Liver (tissue), 3 donors: ENCODE measurements at regions not wholly inside any gene's neighbourhood (a gene's known extent, or its start where the extent isn't known, plus 50 kb on each side); places are given as distances from the start of the nearest gene placed in this dataset.

Source experiments
- SP1 ChIP-seq: IDR thresholded peaks from 2 replicates; pipeline ENCODE4 v1.6.1; 2018; ENCODE audit warnings: antibody characterized with exemption, mild to moderate bottlenecking
- TAF1 ChIP-seq: conservative IDR thresholded peaks from 2 replicates; pipeline ENCODE4 v1.6.1; 2016; ENCODE audit warnings: antibody characterized with exemption, mild to moderate bottlenecking
- TF ChIP-seq, protein P1 (sequence below): fragments of 150-350 bp; IDR thresholded peaks from 2 replicates; pipeline ENCODE4 v1.5.1; 2017; ENCODE audit warnings: improper control_type of control experiment, low read depth, low read length; ENCODE audit not compliant: missing input control
- TF ChIP-seq, protein P2 (sequence below): IDR thresholded peaks from 2 replicates; pipeline ENCODE4 v1.6.1; 2016; ENCODE audit warnings: antibody characterized with exemption, mild to moderate bottlenecking
- donor health status: healthy.
- donor health status: healthy.

DNA sequence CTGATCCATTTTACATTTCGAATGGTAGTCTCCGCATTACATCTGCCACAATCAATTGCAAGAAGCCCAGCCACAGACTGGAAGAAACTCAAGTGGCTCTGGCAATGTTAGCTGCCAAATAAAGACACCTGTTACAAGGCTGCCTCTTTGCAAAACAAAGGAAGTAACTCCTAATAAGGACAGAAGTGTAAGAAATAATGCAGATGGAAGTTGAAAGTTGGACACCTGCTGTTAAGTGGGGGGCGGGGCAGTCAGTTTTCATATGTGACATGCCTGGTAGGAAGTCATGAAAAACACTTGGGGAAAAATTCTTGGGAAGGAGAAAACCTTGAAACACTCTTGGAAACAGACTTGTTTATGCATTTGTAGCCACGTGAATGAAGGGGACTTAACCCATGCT is 54.1 kb upstream of the ATP2C1 start:
- TF ChIP-seq, protein P1, sequence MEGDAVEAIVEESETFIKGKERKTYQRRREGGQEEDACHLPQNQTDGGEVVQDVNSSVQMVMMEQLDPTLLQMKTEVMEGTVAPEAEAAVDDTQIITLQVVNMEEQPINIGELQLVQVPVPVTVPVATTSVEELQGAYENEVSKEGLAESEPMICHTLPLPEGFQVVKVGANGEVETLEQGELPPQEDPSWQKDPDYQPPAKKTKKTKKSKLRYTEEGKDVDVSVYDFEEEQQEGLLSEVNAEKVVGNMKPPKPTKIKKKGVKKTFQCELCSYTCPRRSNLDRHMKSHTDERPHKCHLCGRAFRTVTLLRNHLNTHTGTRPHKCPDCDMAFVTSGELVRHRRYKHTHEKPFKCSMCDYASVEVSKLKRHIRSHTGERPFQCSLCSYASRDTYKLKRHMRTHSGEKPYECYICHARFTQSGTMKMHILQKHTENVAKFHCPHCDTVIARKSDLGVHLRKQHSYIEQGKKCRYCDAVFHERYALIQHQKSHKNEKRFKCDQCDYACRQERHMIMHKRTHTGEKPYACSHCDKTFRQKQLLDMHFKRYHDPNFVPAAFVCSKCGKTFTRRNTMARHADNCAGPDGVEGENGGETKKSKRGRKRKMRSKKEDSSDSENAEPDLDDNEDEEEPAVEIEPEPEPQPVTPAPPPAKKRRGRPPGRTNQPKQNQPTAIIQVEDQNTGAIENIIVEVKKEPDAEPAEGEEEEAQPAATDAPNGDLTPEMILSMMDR = no peak
- TF ChIP-seq, protein P2, sequence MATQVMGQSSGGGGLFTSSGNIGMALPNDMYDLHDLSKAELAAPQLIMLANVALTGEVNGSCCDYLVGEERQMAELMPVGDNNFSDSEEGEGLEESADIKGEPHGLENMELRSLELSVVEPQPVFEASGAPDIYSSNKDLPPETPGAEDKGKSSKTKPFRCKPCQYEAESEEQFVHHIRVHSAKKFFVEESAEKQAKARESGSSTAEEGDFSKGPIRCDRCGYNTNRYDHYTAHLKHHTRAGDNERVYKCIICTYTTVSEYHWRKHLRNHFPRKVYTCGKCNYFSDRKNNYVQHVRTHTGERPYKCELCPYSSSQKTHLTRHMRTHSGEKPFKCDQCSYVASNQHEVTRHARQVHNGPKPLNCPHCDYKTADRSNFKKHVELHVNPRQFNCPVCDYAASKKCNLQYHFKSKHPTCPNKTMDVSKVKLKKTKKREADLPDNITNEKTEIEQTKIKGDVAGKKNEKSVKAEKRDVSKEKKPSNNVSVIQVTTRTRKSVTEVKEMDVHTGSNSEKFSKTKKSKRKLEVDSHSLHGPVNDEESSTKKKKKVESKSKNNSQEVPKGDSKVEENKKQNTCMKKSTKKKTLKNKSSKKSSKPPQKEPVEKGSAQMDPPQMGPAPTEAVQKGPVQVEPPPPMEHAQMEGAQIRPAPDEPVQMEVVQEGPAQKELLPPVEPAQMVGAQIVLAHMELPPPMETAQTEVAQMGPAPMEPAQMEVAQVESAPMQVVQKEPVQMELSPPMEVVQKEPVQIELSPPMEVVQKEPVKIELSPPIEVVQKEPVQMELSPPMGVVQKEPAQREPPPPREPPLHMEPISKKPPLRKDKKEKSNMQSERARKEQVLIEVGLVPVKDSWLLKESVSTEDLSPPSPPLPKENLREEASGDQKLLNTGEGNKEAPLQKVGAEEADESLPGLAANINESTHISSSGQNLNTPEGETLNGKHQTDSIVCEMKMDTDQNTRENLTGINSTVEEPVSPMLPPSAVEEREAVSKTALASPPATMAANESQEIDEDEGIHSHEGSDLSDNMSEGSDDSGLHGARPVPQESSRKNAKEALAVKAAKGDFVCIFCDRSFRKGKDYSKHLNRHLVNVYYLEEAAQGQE = no peak
- no peak for TF ChIP-seq TAF1
- no peak for TF ChIP-seq SP1
